NB4 (cell line): ENCODE measurements at regions not wholly inside any gene's neighbourhood (a gene's known extent, or its start where the extent isn't known, plus 50 kb on each side); places are given as distances from the start of the nearest gene placed in this dataset.

Experiments
- DNase-seq: peaks from one replicate; pipeline ENCODE4 v3.0.0; 2010; ENCODE audit warnings: low read depth
- H3K4me3 ChIP-seq: one replicate; pipeline ENCODE4 v1.5.1; 2011; ENCODE audit warnings: mild to moderate bottlenecking, low read depth, low read length, moderate library complexity
- CTCF ChIP-seq: IDR thresholded peaks from one replicate; pipeline ENCODE4 v1.5.1; 2012; ENCODE audit warnings: low read depth, low read length
- MYC ChIP-seq: IDR thresholded peaks from 2 replicates; pipeline ENCODE4 v1.6.1; 2011; ENCODE audit warnings: low read depth, low read length
- POLR2A ChIP-seq: IDR thresholded peaks from 2 replicates; pipeline ENCODE4 v1.6.1; 2011; ENCODE audit warnings: mild to moderate bottlenecking; ENCODE audit not compliant: insufficient read length; ENCODE audit errors: extremely low read depth
- TF ChIP-seq, protein P1 (sequence below): IDR thresholded peaks from 2 replicates; pipeline ENCODE4 v1.6.1; 2011; ENCODE audit warnings: low read depth, low read length

DNA sequence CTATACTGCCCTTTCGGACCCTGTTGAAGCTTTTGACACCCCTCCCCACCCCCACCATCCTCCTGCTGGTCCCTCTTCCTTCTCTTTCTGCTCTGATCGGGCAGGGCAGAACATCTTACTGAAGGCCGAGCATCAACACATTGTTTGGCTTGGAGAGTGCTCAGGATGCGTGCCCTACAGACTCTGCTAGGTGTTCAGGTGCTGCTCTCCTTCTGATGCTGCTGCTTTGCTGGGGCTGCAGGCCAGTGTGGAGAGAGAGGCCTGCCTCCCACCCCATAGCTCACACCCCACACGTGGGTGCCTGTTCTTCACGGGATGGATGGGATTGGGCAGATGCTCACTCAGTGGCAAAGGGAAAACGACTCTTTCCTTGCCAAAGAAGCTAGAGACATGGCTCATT lies 89.8 kb upstream of the ONECUT1 start:
- no peak overlapping the region for H3K4me3 ChIP-seq
- TF ChIP-seq, protein P1, sequence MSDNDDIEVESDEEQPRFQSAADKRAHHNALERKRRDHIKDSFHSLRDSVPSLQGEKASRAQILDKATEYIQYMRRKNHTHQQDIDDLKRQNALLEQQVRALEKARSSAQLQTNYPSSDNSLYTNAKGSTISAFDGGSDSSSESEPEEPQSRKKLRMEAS = no peak
- TF ChIP-seq CTCF = no peak
- TF ChIP-seq POLR2A = no peak
- no peak for TF ChIP-seq MYC
- no peak for DNase-seq

GRCh38 chr15:52879145-52879544 lies 89.0 kb upstream of the ONECUT1 start:
- no peak for DNase-seq
- no peak overlapping the region for H3K4me3 ChIP-seq
- TF ChIP-seq, protein P1 = no peak
- TF ChIP-seq POLR2A (no peak), CTCF (no peak), MYC (no peak)

- DNase-seq = no peak
- TF ChIP-seq MYC = no peak
- TF ChIP-seq, protein P1 = no peak
- no peak for TF ChIP-seq POLR2A
- TF ChIP-seq CTCF = no peak
- no peak overlapping the region for H3K4me3 ChIP-seq
Measured at GRCh38 chr15:52876991-52877663, 87.0 kb upstream of the ONECUT1 start.

DNA sequence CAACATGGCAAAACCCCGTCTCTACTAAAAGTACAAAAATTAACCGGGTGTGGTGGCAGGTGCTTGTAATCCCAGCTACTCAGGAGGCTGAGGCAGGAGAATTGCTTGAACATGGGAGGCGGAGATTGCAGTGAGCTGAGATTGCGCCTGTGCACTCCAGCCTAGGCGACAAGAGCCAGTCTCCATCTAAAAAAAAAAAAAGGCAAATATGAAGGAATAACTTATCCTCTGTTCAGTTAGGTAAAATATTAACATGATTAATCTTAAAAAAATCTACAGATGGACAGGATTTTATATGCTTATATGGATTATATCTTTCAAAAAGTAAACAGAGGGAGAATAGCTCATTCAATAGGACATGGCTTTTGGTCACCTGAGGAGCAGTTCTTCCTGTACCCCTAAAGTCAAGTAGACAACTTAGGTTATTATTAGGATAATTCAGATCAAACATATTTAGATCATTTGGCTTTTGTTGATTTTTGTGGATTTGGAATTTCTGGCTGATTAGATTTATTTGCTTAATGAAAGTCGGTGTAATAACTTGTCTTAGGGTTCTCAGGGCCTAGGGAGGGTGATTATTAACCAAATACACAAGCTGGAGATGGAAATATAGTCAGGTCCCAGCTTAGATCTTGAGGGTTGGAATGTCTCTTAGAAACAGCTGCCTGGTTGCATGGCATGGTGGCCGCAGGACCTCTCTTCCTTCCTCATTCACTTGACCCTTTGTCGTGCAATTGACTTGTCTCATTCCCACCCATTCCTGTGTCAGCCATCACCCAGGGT lies 82.1 kb upstream of the ONECUT1 start:
- DNase-seq = no peak
- no peak overlapping the region for H3K4me3 ChIP-seq
- no peak for TF ChIP-seq POLR2A
- TF ChIP-seq MYC = no peak
- TF ChIP-seq CTCF = no peak
- TF ChIP-seq, protein P1 = no peak

DNA sequence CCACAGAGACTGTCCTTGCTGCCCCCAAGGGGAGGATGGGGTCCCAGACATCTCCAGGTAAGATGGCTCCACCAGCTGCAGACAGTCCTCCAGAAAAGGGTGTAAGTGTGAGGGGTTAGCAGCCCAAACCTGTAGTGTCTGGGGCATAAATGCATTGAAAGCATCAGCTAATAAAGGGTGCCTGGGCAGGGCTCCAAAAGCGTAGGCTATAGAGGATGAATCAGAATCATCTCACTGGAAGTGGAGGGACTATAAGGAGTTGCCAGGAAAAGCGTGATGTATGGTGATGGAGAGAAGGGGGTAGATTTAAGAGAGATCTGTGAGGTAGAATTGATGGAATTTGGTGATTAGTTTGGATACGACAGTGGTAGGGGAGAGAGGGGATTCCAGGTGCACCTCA lies 79.9 kb upstream of the ONECUT1 start:
- TF ChIP-seq CTCF (no peak), POLR2A (no peak), MYC (no peak)
- TF ChIP-seq, protein P1 = no peak
- no peak for DNase-seq
- no peak overlapping the region for H3K4me3 ChIP-seq
